ENCODE measurements at regions not wholly inside any gene's neighbourhood (a gene's known extent, or its start where the extent isn't known, plus 50 kb on each side); places are given as distances from the start of the nearest gene placed in this dataset.

GRCh38 chr7:18262058-18262457, 233.5 kb upstream of the HDAC9 start:
- FAIRE-seq (no peak), DNase-seq (no peak)
- H3K27ac ChIP-seq (ENCODE audit: low read depth in 1 of 3, low read length in 2 of 3), result no peak overlapping the region
- no peaks in the 10 kb centered on the region for H3K27me3 ChIP-seq (ENCODE audit: control insufficient read depth in 3 of 3, insufficient read depth in 3 of 3, low read length in 3 of 3)
- peaks cover 0 to 16% of the 10 kb centered on the region in 2 donors for H3K9me3 ChIP-seq (ENCODE audit: control insufficient read depth in 2 of 2, insufficient read depth in 1 of 2, low read depth in 1 of 2, low read length in 1 of 2)
- H3K36me3 ChIP-seq (ENCODE audit: control insufficient read depth in 3 of 3, insufficient read depth in 2 of 3, low read depth in 1 of 3, low read length in 3 of 3), result no peaks in the 10 kb centered on the region
- H3K4me1 ChIP-seq (ENCODE audit: control insufficient read depth in 3 of 3, insufficient read depth in 2 of 3, low read depth in 1 of 3, low read length in 2 of 3), result no peaks in the 10 kb centered on the region
- no peak overlapping the region for H3K4me3 ChIP-seq (ENCODE audit: low read depth in 1 of 3, low read length in 3 of 3)
- 75 to 84% (median 81%) methylated on average over 1 of the region's 1 CpG for WGBS, 3 donors

DNA sequence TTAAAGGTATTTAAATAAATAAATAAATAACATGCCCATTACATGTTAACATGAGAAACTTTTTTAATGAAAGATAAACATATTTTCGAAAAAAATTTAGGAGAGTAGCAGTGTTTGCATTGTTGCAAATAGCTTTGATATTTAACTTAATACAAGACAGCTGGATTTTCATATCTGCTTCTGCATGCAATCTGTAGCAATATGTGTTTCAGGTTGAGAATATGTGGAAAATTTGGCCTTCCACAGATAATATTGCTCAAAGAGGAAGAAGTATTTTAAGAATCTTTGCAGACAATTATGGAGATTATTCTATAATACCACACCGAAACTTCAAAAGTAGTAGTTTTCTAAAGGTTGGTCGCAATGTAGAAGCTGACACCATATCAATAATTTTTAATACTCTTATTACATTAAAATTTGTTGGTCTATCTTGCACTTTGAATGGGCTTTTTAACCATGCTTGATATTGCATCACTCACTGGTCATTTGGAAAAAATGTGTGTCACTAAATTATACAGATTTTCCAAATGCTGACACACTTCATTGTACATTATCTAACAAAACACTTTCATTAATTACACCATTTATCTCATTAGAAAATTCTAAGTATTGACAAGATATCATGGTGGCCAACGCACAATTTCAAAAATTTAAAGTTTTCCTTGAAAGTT, 229.8 kb upstream of the HDAC9 start:
- Histone ChIP-seq H3K4me3 (ENCODE audit: low read depth in 1 of 3, low read length in 3 of 3) (no peak overlapping the region), H3K27me3 (ENCODE audit: control insufficient read depth in 3 of 3, insufficient read depth in 3 of 3, low read length in 3 of 3) (no peaks in the 10 kb centered on the region), H3K36me3 (ENCODE audit: control insufficient read depth in 3 of 3, insufficient read depth in 2 of 3, low read depth in 1 of 3, low read length in 3 of 3) (no peaks in the 10 kb centered on the region), H3K9me3 (ENCODE audit: control insufficient read depth in 2 of 2, insufficient read depth in 1 of 2, low read depth in 1 of 2, low read length in 1 of 2) (peaks cover 0 to 8% of the 10 kb centered on the region in 2 donors), H3K27ac (ENCODE audit: low read depth in 1 of 3, low read length in 2 of 3) (no peak overlapping the region), H3K4me1 (ENCODE audit: control insufficient read depth in 3 of 3, insufficient read depth in 2 of 3, low read depth in 1 of 3, low read length in 2 of 3) (no peaks in the 10 kb centered on the region)
- WGBS, 3 donors, result 88 to 90% (median 90%) methylated on average over 4 of the region's 4 CpGs
- FAIRE-seq (no peak), DNase-seq (no peak)

DNA sequence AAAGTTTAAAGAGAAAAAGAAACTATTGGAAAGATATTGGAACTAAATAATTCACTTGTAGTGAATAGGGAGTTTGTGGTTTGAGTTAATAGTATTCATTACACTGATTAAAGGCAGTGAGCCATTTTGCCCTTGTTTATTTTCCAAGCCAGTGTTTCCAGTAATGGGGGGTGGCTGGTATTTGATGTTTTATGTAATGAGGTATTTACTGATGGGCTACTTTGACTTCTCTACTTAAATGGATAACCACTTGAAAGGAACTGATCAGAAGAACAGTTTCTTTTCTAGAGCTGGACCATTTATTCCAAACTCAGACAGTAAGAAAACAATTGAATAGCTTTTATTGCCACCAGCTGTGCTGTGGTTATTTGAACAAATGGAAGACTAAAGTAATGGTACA, 227.0 kb upstream of the HDAC9 start:
- H3K4me1 ChIP-seq (ENCODE audit: control insufficient read depth in 3 of 3, insufficient read depth in 2 of 3, low read depth in 1 of 3, low read length in 2 of 3), result no peaks in the 10 kb centered on the region
- H3K36me3 ChIP-seq (ENCODE audit: control insufficient read depth in 3 of 3, insufficient read depth in 2 of 3, low read depth in 1 of 3, low read length in 3 of 3), result no peaks in the 10 kb centered on the region
- no peak overlapping the region for H3K27ac ChIP-seq (ENCODE audit: low read depth in 1 of 3, low read length in 2 of 3)
- FAIRE-seq (no peak), DNase-seq (no peak)
- H3K9me3 ChIP-seq (ENCODE audit: control insufficient read depth in 2 of 2, insufficient read depth in 1 of 2, low read depth in 1 of 2, low read length in 1 of 2), result peaks cover 0 to 2% of the 10 kb centered on the region in 2 donors
- H3K27me3 ChIP-seq (ENCODE audit: control insufficient read depth in 3 of 3, insufficient read depth in 3 of 3, low read length in 3 of 3), result no peaks in the 10 kb centered on the region
- no peak overlapping the region for H3K4me3 ChIP-seq (ENCODE audit: low read depth in 1 of 3, low read length in 3 of 3)

- Histone ChIP-seq H3K4me3 (ENCODE audit: low read depth in 1 of 3, low read length in 3 of 3) (no peak overlapping the region), H3K27me3 (ENCODE audit: control insufficient read depth in 3 of 3, insufficient read depth in 3 of 3, low read length in 3 of 3) (no peaks in the 10 kb centered on the region), H3K27ac (ENCODE audit: low read depth in 1 of 3, low read length in 2 of 3) (no peak overlapping the region), H3K36me3 (ENCODE audit: control insufficient read depth in 3 of 3, insufficient read depth in 2 of 3, low read depth in 1 of 3, low read length in 3 of 3) (no peaks in the 10 kb centered on the region), H3K4me1 (ENCODE audit: control insufficient read depth in 3 of 3, insufficient read depth in 2 of 3, low read depth in 1 of 3, low read length in 2 of 3) (no peaks in the 10 kb centered on the region), H3K9me3 (ENCODE audit: control insufficient read depth in 2 of 2, insufficient read depth in 1 of 2, low read depth in 1 of 2, low read length in 1 of 2) (no peaks in the 10 kb centered on the region)
- WGBS, 3 donors, result 59 to 73% (median 68%) methylated on average over 2 of the region's 2 CpGs
- no peak for FAIRE-seq
- no peak for DNase-seq
Measured at GRCh38 chr7:18276380-18276779, 219.2 kb upstream of the HDAC9 start.

DNA sequence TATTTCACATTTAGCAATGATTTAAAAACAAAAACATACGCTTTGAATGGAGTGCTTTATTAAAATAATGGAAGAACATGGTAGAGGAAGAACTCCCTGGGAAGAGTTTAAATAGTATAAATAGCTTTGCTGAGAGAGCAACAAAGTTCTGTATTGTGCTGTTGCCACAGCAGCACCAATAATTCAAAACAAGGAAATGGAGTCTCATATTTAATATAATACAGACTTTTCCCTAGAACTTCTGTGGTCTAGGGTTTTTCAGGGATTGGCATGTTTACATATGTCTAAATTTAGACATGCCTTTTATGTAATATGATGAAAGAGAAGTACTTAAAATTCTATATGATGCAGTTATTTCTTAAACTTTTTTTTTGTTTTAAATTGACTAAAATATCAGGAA, 217.2 kb upstream of the HDAC9 start:
- Histone ChIP-seq H3K27me3 (ENCODE audit: control insufficient read depth in 3 of 3, insufficient read depth in 3 of 3, low read length in 3 of 3) (no peaks in the 10 kb centered on the region), H3K36me3 (ENCODE audit: control insufficient read depth in 3 of 3, insufficient read depth in 2 of 3, low read depth in 1 of 3, low read length in 3 of 3) (no peaks in the 10 kb centered on the region), H3K9me3 (ENCODE audit: control insufficient read depth in 2 of 2, insufficient read depth in 1 of 2, low read depth in 1 of 2, low read length in 1 of 2) (no peaks in the 10 kb centered on the region), H3K4me1 (ENCODE audit: control insufficient read depth in 3 of 3, insufficient read depth in 2 of 3, low read depth in 1 of 3, low read length in 2 of 3) (no peaks in the 10 kb centered on the region), H3K27ac (ENCODE audit: low read depth in 1 of 3, low read length in 2 of 3) (no peak overlapping the region), H3K4me3 (ENCODE audit: low read depth in 1 of 3, low read length in 3 of 3) (no peak overlapping the region)
- FAIRE-seq (no peak), DNase-seq (no peak)
- 65 to 80% (median 77%) methylated on average over 1 of the region's 1 CpG for WGBS, 3 donors

- no peaks in the 10 kb centered on the region for H3K9me3 ChIP-seq (ENCODE audit: control insufficient read depth in 2 of 2, insufficient read depth in 1 of 2, low read depth in 1 of 2, low read length in 1 of 2)
- 0% methylated on average over 1 of the region's 1 CpG for WGBS, 3 donors
- no peaks in the 10 kb centered on the region for H3K4me1 ChIP-seq (ENCODE audit: control insufficient read depth in 3 of 3, insufficient read depth in 2 of 3, low read depth in 1 of 3, low read length in 2 of 3)
- FAIRE-seq (no peak), DNase-seq (no peak)
- no peak overlapping the region for H3K27ac ChIP-seq (ENCODE audit: low read depth in 1 of 3, low read length in 2 of 3)
- H3K4me3 ChIP-seq (ENCODE audit: low read depth in 1 of 3, low read length in 3 of 3), result no peak overlapping the region
- no peaks in the 10 kb centered on the region for H3K27me3 ChIP-seq (ENCODE audit: control insufficient read depth in 3 of 3, insufficient read depth in 3 of 3, low read length in 3 of 3)
- H3K36me3 ChIP-seq (ENCODE audit: control insufficient read depth in 3 of 3, insufficient read depth in 2 of 3, low read depth in 1 of 3, low read length in 3 of 3), result no peaks in the 10 kb centered on the region
Measured at GRCh38 chr7:18283045-18283444, 212.5 kb upstream of the HDAC9 start.

DNA sequence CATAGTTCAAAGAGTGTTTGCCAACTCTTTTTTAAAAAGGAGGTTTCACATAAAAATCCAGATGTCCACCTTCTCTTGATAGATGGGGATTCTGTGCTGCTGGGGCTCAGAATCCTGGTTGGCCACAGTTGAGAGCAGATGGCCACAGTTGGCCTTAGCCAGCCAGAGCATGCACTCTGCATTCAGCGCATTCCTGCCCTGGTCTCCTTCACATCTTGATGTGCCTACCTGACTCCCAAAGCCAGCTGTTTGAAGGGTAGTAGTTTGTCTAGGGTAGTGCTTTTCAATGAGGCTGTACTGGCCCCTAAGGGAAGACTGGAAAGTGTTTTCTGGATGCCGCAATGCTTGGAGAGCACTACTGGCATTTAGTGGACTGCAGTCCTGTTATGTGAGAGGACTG, 208.1 kb upstream of the HDAC9 start:
- Histone ChIP-seq H3K9me3 (ENCODE audit: control insufficient read depth in 2 of 2, insufficient read depth in 1 of 2, low read depth in 1 of 2, low read length in 1 of 2) (no peaks in the 10 kb centered on the region), H3K4me1 (ENCODE audit: control insufficient read depth in 3 of 3, insufficient read depth in 2 of 3, low read depth in 1 of 3, low read length in 2 of 3) (no peaks in the 10 kb centered on the region), H3K4me3 (ENCODE audit: low read depth in 1 of 3, low read length in 3 of 3) (no peak overlapping the region), H3K27me3 (ENCODE audit: control insufficient read depth in 3 of 3, insufficient read depth in 3 of 3, low read length in 3 of 3) (no peaks in the 10 kb centered on the region), H3K36me3 (ENCODE audit: control insufficient read depth in 3 of 3, insufficient read depth in 2 of 3, low read depth in 1 of 3, low read length in 3 of 3) (no peaks in the 10 kb centered on the region), H3K27ac (ENCODE audit: low read depth in 1 of 3, low read length in 2 of 3) (no peak overlapping the region)
- FAIRE-seq, result no peak
- DNase-seq, result no peak
- 92 to 98% (median 97%) methylated on average over 2 of the region's 2 CpGs for WGBS, 3 donors

- H3K27me3 ChIP-seq (ENCODE audit: control insufficient read depth in 3 of 3, insufficient read depth in 3 of 3, low read length in 3 of 3), result no peaks in the 10 kb centered on the region
- WGBS, 3 donors, result 88 to 98% (median 91%) methylated on average over 3 of the region's 3 CpGs
- H3K9me3 ChIP-seq (ENCODE audit: control insufficient read depth in 2 of 2, insufficient read depth in 1 of 2, low read depth in 1 of 2, low read length in 1 of 2), result no peaks in the 10 kb centered on the region
- H3K4me1 ChIP-seq (ENCODE audit: control insufficient read depth in 3 of 3, insufficient read depth in 2 of 3, low read depth in 1 of 3, low read length in 2 of 3), result no peaks in the 10 kb centered on the region
- no peak overlapping the region for H3K4me3 ChIP-seq (ENCODE audit: low read depth in 1 of 3, low read length in 3 of 3)
- no peak overlapping the region for H3K27ac ChIP-seq (ENCODE audit: low read depth in 1 of 3, low read length in 2 of 3)
- no peak for FAIRE-seq
- H3K36me3 ChIP-seq (ENCODE audit: control insufficient read depth in 3 of 3, insufficient read depth in 2 of 3, low read depth in 1 of 3, low read length in 3 of 3), result no peaks in the 10 kb centered on the region
- DNase-seq, result no peak
Measured at GRCh38 chr7:18288322-18289037, 207.1 kb upstream of the HDAC9 start.

GRCh38 chr7:18289788-18290187, 205.8 kb upstream of the HDAC9 start:
- no peak for FAIRE-seq
- H3K27me3 ChIP-seq (ENCODE audit: control insufficient read depth in 3 of 3, insufficient read depth in 3 of 3, low read length in 3 of 3), result no peaks in the 10 kb centered on the region
- H3K4me1 ChIP-seq (ENCODE audit: control insufficient read depth in 3 of 3, insufficient read depth in 2 of 3, low read depth in 1 of 3, low read length in 2 of 3), result no peaks in the 10 kb centered on the region
- 21 to 32% (median 28%) methylated on average over 4 of the region's 4 CpGs for WGBS, 3 donors
- no peak overlapping the region for H3K27ac ChIP-seq (ENCODE audit: low read depth in 1 of 3, low read length in 2 of 3)
- H3K9me3 ChIP-seq (ENCODE audit: control insufficient read depth in 2 of 2, insufficient read depth in 1 of 2, low read depth in 1 of 2, low read length in 1 of 2), result no peaks in the 10 kb centered on the region
- no peak for DNase-seq
- no peaks in the 10 kb centered on the region for H3K36me3 ChIP-seq (ENCODE audit: control insufficient read depth in 3 of 3, insufficient read depth in 2 of 3, low read depth in 1 of 3, low read length in 3 of 3)
- H3K4me3 ChIP-seq (ENCODE audit: low read depth in 1 of 3, low read length in 3 of 3), result no peak overlapping the region
